ENCODE measurements at regions not wholly inside any gene's neighbourhood (a gene's known extent, or its start where the extent isn't known, plus 50 kb on each side); places are given as distances from the start of the nearest gene placed in this dataset.

GRCh38 chr12:61111218-61111617 is 1149.0 kb upstream of the USP15 start:
- Histone ChIP-seq H3K9me3 (ENCODE audit: control insufficient read depth in 1 of 2, insufficient read depth in 1 of 2, low read length in 2 of 2) (peaks cover 0 to 5% of the 10 kb centered on the region in 2 experiments), H3K36me3 (ENCODE audit: insufficient read depth, low read length) (no peaks in the 10 kb centered on the region), H3K27ac (ENCODE audit: low read depth in 1 of 2, low read length in 2 of 2) (no peak overlapping the region), H3K4me1 (ENCODE audit: insufficient read depth, low read length) (no peaks in the 10 kb centered on the region), H3K27me3 (ENCODE audit: control insufficient read depth in 1 of 2, insufficient read depth in 2 of 2, low read length in 2 of 2) (no peaks in the 10 kb centered on the region), H3K4me3 (ENCODE audit: low read length) (no peak overlapping the region)
- DNase-seq (no peak), ATAC-seq (ENCODE audit: poor library complexity) (no peak)
- no peaks in the 10 kb centered on the region for H3K36me3 Mint-ChIP-seq (ENCODE audit: low read depth)
- no peak overlapping the region for H3K27ac Mint-ChIP-seq
- no peak for TF ChIP-seq CTCF (IDR thresholded peaks at IDR 0.05)
- no peak overlapping the region for H3K4me3 Mint-ChIP-seq
- intact Hi-C loops (cut with DNase I, micrococcal nuclease), result no loop called here
- ChIA-PET CTCF (no interaction called here), POLR2A (no interaction called here)
- H3K27me3 Mint-ChIP-seq, result no peaks in the 10 kb centered on the region
- peaks cover 7% of the 10 kb centered on the region for H3K9me3 Mint-ChIP-seq
- H3K4me1 Mint-ChIP-seq (ENCODE audit: low read depth), result no peaks in the 10 kb centered on the region

- Mint-ChIP-seq H3K36me3 (ENCODE audit: low read depth) (no peaks in the 10 kb centered on the region), H3K9me3 (peaks cover 3% of the 10 kb centered on the region), H3K4me3 (no peak overlapping the region), H3K27me3 (no peaks in the 10 kb centered on the region), H3K4me1 (ENCODE audit: low read depth) (no peaks in the 10 kb centered on the region), H3K27ac (no peak overlapping the region)
- H3K9me3 ChIP-seq (ENCODE audit: control insufficient read depth in 1 of 2, insufficient read depth in 1 of 2, low read length in 2 of 2), result no peaks in the 10 kb centered on the region
- TF ChIP-seq CTCF (IDR thresholded peaks at IDR 0.05), result no peak
- H3K36me3 ChIP-seq (ENCODE audit: insufficient read depth, low read length), result no peaks in the 10 kb centered on the region
- CTCF ChIA-PET, result no interaction called here
- no peak overlapping the region for H3K4me3 ChIP-seq (ENCODE audit: low read length)
- ATAC-seq (ENCODE audit: poor library complexity) (no peak), DNase-seq (no peak)
- no peak overlapping the region for H3K27ac ChIP-seq (ENCODE audit: low read depth in 1 of 2, low read length in 2 of 2)
- no peaks in the 10 kb centered on the region for H3K4me1 ChIP-seq (ENCODE audit: insufficient read depth, low read length)
- POLR2A ChIA-PET, result no interaction called here
- H3K27me3 ChIP-seq (ENCODE audit: control insufficient read depth in 1 of 2, insufficient read depth in 2 of 2, low read length in 2 of 2), result no peaks in the 10 kb centered on the region
- intact Hi-C loops (cut with DNase I, micrococcal nuclease), result no loop called here
Observed at GRCh38 chr12:61137677-61138414, 1122.4 kb upstream of the USP15 start.

GRCh38 chr12:61138415-61138759 is 1121.8 kb upstream of the USP15 start:
- ATAC-seq (ENCODE audit: poor library complexity) (no peak), DNase-seq (no peak)
- H3K4me1 Mint-ChIP-seq (ENCODE audit: low read depth), result no peaks in the 10 kb centered on the region
- H3K4me3 Mint-ChIP-seq, result no peak overlapping the region
- Histone ChIP-seq H3K4me3 (ENCODE audit: low read length) (no peak overlapping the region), H3K9me3 (ENCODE audit: control insufficient read depth in 1 of 2, insufficient read depth in 1 of 2, low read length in 2 of 2) (no peaks in the 10 kb centered on the region), H3K36me3 (ENCODE audit: insufficient read depth, low read length) (no peaks in the 10 kb centered on the region), H3K27ac (ENCODE audit: low read depth in 1 of 2, low read length in 2 of 2) (no peak overlapping the region), H3K4me1 (ENCODE audit: insufficient read depth, low read length) (no peaks in the 10 kb centered on the region), H3K27me3 (ENCODE audit: control insufficient read depth in 1 of 2, insufficient read depth in 2 of 2, low read length in 2 of 2) (no peaks in the 10 kb centered on the region)
- ChIA-PET POLR2A (no interaction called here), CTCF (no interaction called here)
- H3K9me3 Mint-ChIP-seq, result peaks cover 5% of the 10 kb centered on the region
- H3K36me3 Mint-ChIP-seq (ENCODE audit: low read depth), result no peaks in the 10 kb centered on the region
- intact Hi-C loops (cut with DNase I, micrococcal nuclease), result no loop called here
- no peaks in the 10 kb centered on the region for H3K27me3 Mint-ChIP-seq
- no peak overlapping the region for H3K27ac Mint-ChIP-seq
- no peak for TF ChIP-seq CTCF (IDR thresholded peaks at IDR 0.05)
